HEK293 (cell line): ENCODE measurements at regions not wholly inside any gene's neighbourhood (a gene's known extent, or its start where the extent isn't known, plus 50 kb on each side); places are given as distances from the start of the nearest gene placed in this dataset.

Experiments used
- CTCF ChIA-PET: fragments of 350-600 bp; formaldehyde crosslinking; extraction: SDS; loops from one replicate; lab custom pipeline; 2021; ENCODE audit warnings: antibody characterized with exemption; lab: Yijun Ruan, JAX
- POLR2A ChIA-PET: fragments of 300-600 bp; formaldehyde crosslinking; extraction: SDS; loops from one replicate; lab custom pipeline; 2020; ENCODE audit warnings: antibody characterized with exemption, inconsistent platforms; lab: Yijun Ruan, JAX
- H3K27ac ChIP-seq: fragments of 200-500 bp; sonication (Bioruptor generic); 2 replicates; pipeline ENCODE4 v1.5.1; 2014; ENCODE audit warnings: low read depth, low read length, control low read depth, inconsistent platforms; ENCODE audit errors: extremely low read depth
- H3K36me3 ChIP-seq, 2 experiments: fragments of 200-500 bp in 1 of 2; sonication (Bioruptor generic) in 1 of 2; 1 replicate in 1 of 2; 2 replicates in 1 of 2; pipeline ENCODE4 v1.5.1; 2014 to 2017; ENCODE audit warnings: inconsistent platforms in 2 of 2, low read length in 2 of 2; ENCODE audit not compliant: control insufficient read depth in 2 of 2, insufficient read depth in 1 of 2
- H3K4me1 ChIP-seq: fragments of 200-500 bp; sonication (Bioruptor generic); 2 replicates; pipeline ENCODE4 v1.5.1; 2014; ENCODE audit warnings: mild to moderate bottlenecking, low read length, inconsistent platforms; ENCODE audit not compliant: control insufficient read depth, insufficient read depth
- H3K4me3 ChIP-seq: 2 replicates; pipeline ENCODE4 v1.5.1; 2011; ENCODE audit warnings: low read depth, mild to moderate bottlenecking, control low read depth, low read length, moderate library complexity
- H3K9me3 ChIP-seq: fragments of 200-500 bp; sonication (Bioruptor generic); 2 replicates; pipeline ENCODE4 v1.5.1; 2014; ENCODE audit warnings: low read depth, low read length, inconsistent platforms; ENCODE audit not compliant: control insufficient read depth, insufficient read depth
- ATF2 ChIP-seq: fragments of 450-650 bp; formaldehyde crosslinking; IDR thresholded peaks from 2 replicates; pipeline ENCODE4 v1.5.1; 2016; ENCODE audit warnings: missing biosample characterization, missing genetic modification characterization, low read depth
- KLF17 ChIP-seq: fragments of 450-650 bp; formaldehyde crosslinking; IDR thresholded peaks from 2 replicates; pipeline ENCODE4 v1.5.1; 2016; ENCODE audit warnings: missing biosample characterization, missing genetic modification characterization
- MYNN ChIP-seq: fragments of 450-650 bp; formaldehyde crosslinking; IDR thresholded peaks from 2 replicates; pipeline ENCODE4 v1.5.1; 2016; ENCODE audit warnings: missing biosample characterization, missing genetic modification characterization, borderline replicate concordance
- PRDM1 ChIP-seq: fragments of 450-650 bp; formaldehyde crosslinking; IDR thresholded peaks from 2 replicates; pipeline ENCODE4; 2016; ENCODE audit warnings: missing biosample characterization, missing genetic modification characterization
- SALL2 ChIP-seq: fragments of 450-650 bp; formaldehyde crosslinking; IDR thresholded peaks from 2 replicates; pipeline ENCODE4 v1.5.0; 2017; ENCODE audit warnings: missing biosample characterization, mild to moderate bottlenecking, missing genetic modification characterization, borderline replicate concordance
- SP3 ChIP-seq: fragments of 450-650 bp; formaldehyde crosslinking; IDR thresholded peaks from 2 replicates; pipeline ENCODE4 v1.5.1; 2016; ENCODE audit warnings: missing biosample characterization, missing genetic modification characterization
- SP7 ChIP-seq: fragments of 450-650 bp; formaldehyde crosslinking; IDR thresholded peaks from 2 replicates; pipeline ENCODE4 v1.5.1; 2016; ENCODE audit warnings: missing biosample characterization, missing genetic modification characterization
- WT1 ChIP-seq: fragments of 450-650 bp; formaldehyde crosslinking; IDR thresholded peaks from 2 replicates; pipeline ENCODE4 v1.5.1; 2016; ENCODE audit warnings: missing biosample characterization, missing genetic modification characterization
- ZBTB17 ChIP-seq: fragments of 450-650 bp; formaldehyde crosslinking; IDR thresholded peaks from 2 replicates; pipeline ENCODE4 v1.5.1; 2016; ENCODE audit warnings: missing biosample characterization, missing genetic modification characterization
- ZBTB21 ChIP-seq: fragments of 450-650 bp; formaldehyde crosslinking; IDR thresholded peaks from 2 replicates; pipeline ENCODE4 v1.5.1; 2017; ENCODE audit warnings: missing biosample characterization, missing genetic modification characterization
- ZNF148 ChIP-seq: fragments of 450-650 bp; formaldehyde crosslinking; IDR thresholded peaks from 2 replicates; pipeline ENCODE4 v1.5.0; 2017; ENCODE audit warnings: missing biosample characterization, missing genetic modification characterization, borderline replicate concordance
- ZNF155 ChIP-seq: fragments of 450-650 bp; formaldehyde crosslinking; IDR thresholded peaks from 2 replicates; pipeline ENCODE4 v1.5.1; 2016; ENCODE audit warnings: missing biosample characterization, missing genetic modification characterization
- ZNF169 ChIP-seq: fragments of 450-650 bp; formaldehyde crosslinking; IDR thresholded peaks from 2 replicates; pipeline ENCODE4 v1.5.1; 2016; ENCODE audit warnings: missing biosample characterization, missing genetic modification characterization
- ZNF2 ChIP-seq: fragments of 450-650 bp; formaldehyde crosslinking; IDR thresholded peaks from 2 replicates; pipeline ENCODE4 v1.5.1; 2016; ENCODE audit warnings: missing biosample characterization, missing genetic modification characterization
- ZNF274 ChIP-seq, 2 experiments: fragments of 200-500 bp in 1 of 2; fragments of 450-650 bp in 1 of 2; sonication (Bioruptor generic) in 1 of 2; formaldehyde crosslinking in 1 of 2; IDR thresholded peaks; 2 replicates each; pipeline versions ENCODE4 v1.5.1 to v1.6.1; 2014 to 2016; ENCODE audit warnings: borderline replicate concordance in 1 of 2, inconsistent platforms in 1 of 2, low read length in 1 of 2, missing biosample characterization in 1 of 2, missing genetic modification characterization in 1 of 2
- ZNF350 ChIP-seq: fragments of 450-650 bp; formaldehyde crosslinking; IDR thresholded peaks from 2 replicates; pipeline ENCODE4 v1.5.0; 2017; ENCODE audit warnings: missing biosample characterization, mild to moderate bottlenecking, missing genetic modification characterization
- ZNF473 ChIP-seq: fragments of 450-650 bp; formaldehyde crosslinking; IDR thresholded peaks from 2 replicates; pipeline ENCODE4 v1.5.1; 2017; ENCODE audit warnings: missing biosample characterization, missing genetic modification characterization
- ZNF544 ChIP-seq: fragments of 450-650 bp; formaldehyde crosslinking; IDR thresholded peaks from 2 replicates; pipeline ENCODE4 v1.5.0; 2017; ENCODE audit warnings: missing biosample characterization, missing genetic modification characterization
- ZNF561 ChIP-seq: fragments of 450-650 bp; IDR thresholded peaks from 2 replicates; pipeline ENCODE4 v1.5.1; 2018; ENCODE audit warnings: missing biosample characterization, missing genetic modification characterization, borderline replicate concordance
- TF ChIP-seq, protein P1 (sequence below): fragments of 450-650 bp; formaldehyde crosslinking; IDR thresholded peaks from 2 replicates; pipeline ENCODE4 v1.5.1; 2016; ENCODE audit warnings: missing biosample characterization, missing genetic modification characterization
- TF ChIP-seq, protein P2 (sequence below): fragments of 450-650 bp; formaldehyde crosslinking; IDR thresholded peaks from 2 replicates; pipeline ENCODE4 v1.5.1; 2017; ENCODE audit warnings: missing biosample characterization, missing genetic modification characterization

- no peak overlapping the region for H3K27ac ChIP-seq
- H3K4me1 ChIP-seq: peaks cover 26% of the 10 kb centered on the region
- CTCF ChIA-PET: interaction anchor here (0.5 to 1.4 kb wide), 3 partner anchors 10 to 360 kb away, joined by 3 to 5 read pairs (median 3); no protein-coding TSS in a partner anchor
- TF ChIP-seq, protein P1, sequence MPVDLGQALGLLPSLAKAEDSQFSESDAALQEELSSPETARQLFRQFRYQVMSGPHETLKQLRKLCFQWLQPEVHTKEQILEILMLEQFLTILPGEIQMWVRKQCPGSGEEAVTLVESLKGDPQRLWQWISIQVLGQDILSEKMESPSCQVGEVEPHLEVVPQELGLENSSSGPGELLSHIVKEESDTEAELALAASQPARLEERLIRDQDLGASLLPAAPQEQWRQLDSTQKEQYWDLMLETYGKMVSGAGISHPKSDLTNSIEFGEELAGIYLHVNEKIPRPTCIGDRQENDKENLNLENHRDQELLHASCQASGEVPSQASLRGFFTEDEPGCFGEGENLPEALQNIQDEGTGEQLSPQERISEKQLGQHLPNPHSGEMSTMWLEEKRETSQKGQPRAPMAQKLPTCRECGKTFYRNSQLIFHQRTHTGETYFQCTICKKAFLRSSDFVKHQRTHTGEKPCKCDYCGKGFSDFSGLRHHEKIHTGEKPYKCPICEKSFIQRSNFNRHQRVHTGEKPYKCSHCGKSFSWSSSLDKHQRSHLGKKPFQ (tag by site-specific recombination): no peak
- TF ChIP-seq ZNF350 (no peak), ZNF274 (IDR thresholded peaks at IDR 0.05; ENCODE audit: low read length) (no peak), ZNF274 (tag by site-specific recombination; IDR thresholded peaks at IDR 0.05; ENCODE audit: borderline replicate concordance) (no peak), PRDM1 (tag by site-specific recombination) (no peak), WT1 (no peak), ZNF155 (tag by site-specific recombination) (0 out of 2 replicates have a peak, but pooled peaks have one; percentile 12), SP7 (peak; percentile 43; the same call in 1 of the 2 replicates)
- TF ChIP-seq, all 188 proteins: peak for 2
- POLR2A ChIA-PET: no interaction called here
- Histone ChIP-seq H3K36me3 (no peaks in the 10 kb centered on the region), H3K9me3 (no peaks in the 10 kb centered on the region), H3K4me3 (no peak overlapping the region)
These were observed 110.7 kb upstream of the FAM20A start for GRCh38 chr17:68711858-68712257.

GRCh38 chr17:68710976-68711375, 109.8 kb upstream of the FAM20A start:
- POLR2A ChIA-PET: no interaction called here
- Histone ChIP-seq H3K27ac (0 out of 2 replicates have a peak overlapping the region, but pooled peaks have one; percentile 5), H3K4me1 (peaks cover 26% of the 10 kb centered on the region), H3K36me3 (no peaks in the 10 kb centered on the region), H3K9me3 (no peaks in the 10 kb centered on the region), H3K4me3 (no peak overlapping the region)
- TF ChIP-seq, protein P2, sequence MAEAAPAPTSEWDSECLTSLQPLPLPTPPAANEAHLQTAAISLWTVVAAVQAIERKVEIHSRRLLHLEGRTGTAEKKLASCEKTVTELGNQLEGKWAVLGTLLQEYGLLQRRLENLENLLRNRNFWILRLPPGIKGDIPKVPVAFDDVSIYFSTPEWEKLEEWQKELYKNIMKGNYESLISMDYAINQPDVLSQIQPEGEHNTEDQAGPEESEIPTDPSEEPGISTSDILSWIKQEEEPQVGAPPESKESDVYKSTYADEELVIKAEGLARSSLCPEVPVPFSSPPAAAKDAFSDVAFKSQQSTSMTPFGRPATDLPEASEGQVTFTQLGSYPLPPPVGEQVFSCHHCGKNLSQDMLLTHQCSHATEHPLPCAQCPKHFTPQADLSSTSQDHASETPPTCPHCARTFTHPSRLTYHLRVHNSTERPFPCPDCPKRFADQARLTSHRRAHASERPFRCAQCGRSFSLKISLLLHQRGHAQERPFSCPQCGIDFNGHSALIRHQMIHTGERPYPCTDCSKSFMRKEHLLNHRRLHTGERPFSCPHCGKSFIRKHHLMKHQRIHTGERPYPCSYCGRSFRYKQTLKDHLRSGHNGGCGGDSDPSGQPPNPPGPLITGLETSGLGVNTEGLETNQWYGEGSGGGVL (tag by site-specific recombination): 0 out of 2 replicates have a peak, but pooled peaks have one; percentile 26
- TF ChIP-seq ZNF2 (no peak), ZBTB17 (tag by site-specific recombination) (peak; percentile 22; the same call in 1 of the 2 replicates)
- CTCF ChIA-PET: interaction anchor here (1.4 kb wide), 1 partner anchor 13 kb away, joined by 3 read pairs; no protein-coding TSS in a partner anchor

GRCh38 chr17:68710035-68710780, 109.0 kb upstream of the FAM20A start:
- POLR2A ChIA-PET: no interaction called here
- Histone ChIP-seq H3K4me1 (peaks cover 26% of the 10 kb centered on the region), H3K4me3 (no peak overlapping the region), H3K9me3 (no peaks in the 10 kb centered on the region), H3K27ac (peak overlapping the region; percentile 5; the same call in 1 of the 2 replicates), H3K36me3 (no peaks in the 10 kb centered on the region)
- CTCF ChIA-PET: interaction anchor here (0.6 kb wide), 1 partner anchor 177 kb away, joined by 3 read pairs; no protein-coding TSS in a partner anchor
- TF ChIP-seq ATF2 (tag by site-specific recombination): no peak
- no peak for TF ChIP-seq ZNF169 (tag by site-specific recombination)
- no peak for TF ChIP-seq ZNF148 (tag by site-specific recombination)
- no peak; the same call in 1 of the 2 replicates for TF ChIP-seq ZNF561
- TF ChIP-seq SALL2 (tag by site-specific recombination): no peak
- no peak for TF ChIP-seq ZNF544 (tag by site-specific recombination)
- no peak for TF ChIP-seq ZBTB21 (tag by site-specific recombination)
- TF ChIP-seq KLF17 (tag by site-specific recombination): no peak
- TF ChIP-seq SP3 (tag by site-specific recombination): no peak
- TF ChIP-seq ZNF473 (tag by site-specific recombination): no peak
- no peak for TF ChIP-seq ZNF350
- TF ChIP-seq ZBTB17 (tag by site-specific recombination): 0 out of 2 replicates have a peak, but pooled peaks have one; percentile 13
- TF ChIP-seq MYNN: no peak
